Lower leg skin (tissue), 3 donors: ENCODE measurements at regions not wholly inside any gene's neighbourhood (a gene's known extent, or its start where the extent isn't known, plus 50 kb on each side); places are given as distances from the start of the nearest gene placed in this dataset.

Source experiments
- POLR2A ChIP-seq, 2 donors: fragments of 450-650 bp; IDR thresholded peaks; one replicate each; pipeline ENCODE4 v1.6.1; 2016 to 2017; ENCODE audit warnings: antibody characterized with exemption in 2 of 2, mild to moderate bottlenecking in 1 of 2, moderate library complexity in 1 of 2
- TF ChIP-seq, protein P1 (sequence below), 3 donors: fragments of 450-650 bp; IDR thresholded peaks; one replicate each; pipeline ENCODE4 v1.5.1; 2016; ENCODE audit warnings: antibody characterized with exemption in 3 of 3, mild to moderate bottlenecking in 3 of 3, moderate library complexity in 2 of 3

DNA sequence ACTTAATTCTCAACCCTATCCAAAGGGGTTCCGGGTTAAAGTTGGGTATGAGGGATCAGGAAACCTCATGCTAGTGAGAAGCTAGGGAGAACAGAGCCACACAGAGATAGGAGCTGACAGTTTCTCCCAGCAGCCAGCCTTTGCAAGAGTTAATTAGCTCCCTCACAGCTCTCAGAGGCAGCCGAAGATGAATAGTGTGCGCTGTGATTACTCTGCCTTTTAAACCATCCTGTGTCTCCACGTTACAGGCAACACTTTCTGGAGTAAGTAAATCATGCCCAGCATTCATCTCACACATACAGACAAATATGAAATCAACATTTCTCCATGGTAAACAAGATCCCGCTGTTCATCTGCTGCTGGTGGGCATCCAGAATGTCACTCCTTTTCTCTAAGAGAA lies 429.6 kb downstream of the INSC start:
- TF ChIP-seq, protein P1, sequence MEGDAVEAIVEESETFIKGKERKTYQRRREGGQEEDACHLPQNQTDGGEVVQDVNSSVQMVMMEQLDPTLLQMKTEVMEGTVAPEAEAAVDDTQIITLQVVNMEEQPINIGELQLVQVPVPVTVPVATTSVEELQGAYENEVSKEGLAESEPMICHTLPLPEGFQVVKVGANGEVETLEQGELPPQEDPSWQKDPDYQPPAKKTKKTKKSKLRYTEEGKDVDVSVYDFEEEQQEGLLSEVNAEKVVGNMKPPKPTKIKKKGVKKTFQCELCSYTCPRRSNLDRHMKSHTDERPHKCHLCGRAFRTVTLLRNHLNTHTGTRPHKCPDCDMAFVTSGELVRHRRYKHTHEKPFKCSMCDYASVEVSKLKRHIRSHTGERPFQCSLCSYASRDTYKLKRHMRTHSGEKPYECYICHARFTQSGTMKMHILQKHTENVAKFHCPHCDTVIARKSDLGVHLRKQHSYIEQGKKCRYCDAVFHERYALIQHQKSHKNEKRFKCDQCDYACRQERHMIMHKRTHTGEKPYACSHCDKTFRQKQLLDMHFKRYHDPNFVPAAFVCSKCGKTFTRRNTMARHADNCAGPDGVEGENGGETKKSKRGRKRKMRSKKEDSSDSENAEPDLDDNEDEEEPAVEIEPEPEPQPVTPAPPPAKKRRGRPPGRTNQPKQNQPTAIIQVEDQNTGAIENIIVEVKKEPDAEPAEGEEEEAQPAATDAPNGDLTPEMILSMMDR (IDR thresholded peaks at IDR 0.05): no peak
- TF ChIP-seq POLR2A (IDR thresholded peaks at IDR 0.05): no peak
